ENCODE measurements at regions not wholly inside any gene's neighbourhood (a gene's known extent, or its start where the extent isn't known, plus 50 kb on each side); places are given as distances from the start of the nearest gene placed in this dataset.

DNA sequence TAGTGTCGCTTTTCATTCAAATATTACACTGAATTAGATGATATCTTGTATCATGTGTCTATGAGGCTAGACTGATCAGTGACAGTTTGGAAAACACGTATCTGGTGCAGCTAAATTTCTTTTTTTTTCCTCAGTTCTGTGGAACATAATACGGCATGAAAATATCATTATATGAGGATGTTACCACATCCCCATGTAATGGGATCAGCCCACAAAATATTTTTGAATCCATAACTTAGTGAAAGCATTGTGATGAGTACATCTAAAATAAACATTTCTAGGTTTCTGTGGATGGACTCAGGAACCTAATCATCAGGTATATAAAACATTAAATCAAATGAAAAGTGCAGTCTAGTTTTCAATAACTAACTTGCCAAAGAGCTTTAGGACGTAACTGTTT, 356.3 kb downstream of the USP25 start:
- Histone ChIP-seq H2BK120ac (ENCODE audit: insufficient read depth, low read length, poor library complexity) (no peak overlapping the region), H3K4me1 (ENCODE audit: control insufficient read depth in 1 of 2, insufficient read depth in 2 of 2, low read length in 2 of 2) (no peaks in the 10 kb centered on the region), H3K79me1 (ENCODE audit: low read length) (no peaks in the 10 kb centered on the region), H3K79me2 (ENCODE audit: control insufficient read depth, insufficient read depth, low read length, poor library complexity) (no peaks in the 10 kb centered on the region), H4K91ac (ENCODE audit: low read depth, low read length) (no peak overlapping the region), H4K12ac (ENCODE audit: low read depth, low read length) (no peak overlapping the region), H3K9ac (ENCODE audit: low read length) (no peak overlapping the region), H3K27ac (ENCODE audit: low read depth, low read length) (no peak overlapping the region), H3K4me2 (ENCODE audit: low read length) (no peak overlapping the region), H3K14ac (ENCODE audit: low read length) (no peak overlapping the region), H3K18ac (ENCODE audit: low read length) (no peak overlapping the region), H3K4me3 (ENCODE audit: low read depth, low read length) (no peak overlapping the region), H2BK5ac (ENCODE audit: low read depth, low read length, poor library complexity) (no peak overlapping the region), H3K9me3 (ENCODE audit: insufficient read depth, low read depth, low read length) (no peaks in the 10 kb centered on the region), H3K4ac (ENCODE audit: low read depth, low read length) (no peak overlapping the region), H2BK12ac (ENCODE audit: low read length) (no peak overlapping the region), H4K8ac (ENCODE audit: low read depth, low read length) (no peak overlapping the region), H3K23ac (ENCODE audit: low read length) (no peak overlapping the region), H3K36me3 (ENCODE audit: control insufficient read depth in 1 of 2, insufficient read depth in 2 of 2, low read length in 2 of 2) (no peaks in the 10 kb centered on the region), H3K27me3 (ENCODE audit: insufficient read depth, low read length) (no peaks in the 10 kb centered on the region), H2AK5ac (ENCODE audit: low read length) (no peak overlapping the region), H2AFZ (ENCODE audit: insufficient read depth, low read length, poor library complexity) (no peak overlapping the region)
- no CpG with 5 or more reads among the region's 4 CpGs for WGBS (ENCODE audit: extremely low coverage, insufficient coverage, insufficient read length)
- no peak for DNase-seq

DNA sequence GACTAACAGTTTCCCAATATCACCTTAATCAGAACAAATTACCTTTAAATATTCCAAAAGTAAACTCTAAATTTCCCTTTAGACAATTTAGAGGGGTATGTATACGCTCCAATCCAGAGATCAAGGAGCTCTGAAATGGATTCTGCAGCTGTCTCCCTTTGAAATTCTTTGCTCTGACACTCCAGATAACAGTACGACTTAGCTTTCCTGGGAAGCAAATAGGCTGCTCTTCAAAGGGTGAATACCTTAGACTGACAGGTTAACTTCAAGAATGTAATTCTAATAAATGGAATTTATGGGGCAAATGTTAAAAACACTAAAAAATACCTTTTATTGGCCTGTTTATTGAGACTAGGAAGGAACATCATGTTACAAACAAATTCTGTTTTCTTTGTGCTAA, 357.2 kb downstream of the USP25 start:
- no peaks in the 10 kb centered on the region for H3K36me3 ChIP-seq (ENCODE audit: control insufficient read depth in 1 of 2, insufficient read depth in 2 of 2, low read length in 2 of 2)
- H3K27ac ChIP-seq (ENCODE audit: low read depth, low read length): no peak overlapping the region
- no peak overlapping the region for H3K9ac ChIP-seq (ENCODE audit: low read length)
- H4K91ac ChIP-seq (ENCODE audit: low read depth, low read length): no peak overlapping the region
- H3K14ac ChIP-seq (ENCODE audit: low read length): no peak overlapping the region
- no peak overlapping the region for H2BK5ac ChIP-seq (ENCODE audit: low read depth, low read length, poor library complexity)
- H3K27me3 ChIP-seq (ENCODE audit: insufficient read depth, low read length): no peaks in the 10 kb centered on the region
- H3K23ac ChIP-seq (ENCODE audit: low read length): no peak overlapping the region
- no peak overlapping the region for H4K8ac ChIP-seq (ENCODE audit: low read depth, low read length)
- H3K79me2 ChIP-seq (ENCODE audit: control insufficient read depth, insufficient read depth, low read length, poor library complexity): no peaks in the 10 kb centered on the region
- no peak overlapping the region for H2BK12ac ChIP-seq (ENCODE audit: low read length)
- H3K4me2 ChIP-seq (ENCODE audit: low read length): no peak overlapping the region
- no peak overlapping the region for H3K18ac ChIP-seq (ENCODE audit: low read length)
- H2AFZ ChIP-seq (ENCODE audit: insufficient read depth, low read length, poor library complexity): no peak overlapping the region
- H4K12ac ChIP-seq (ENCODE audit: low read depth, low read length): no peak overlapping the region
- H2BK120ac ChIP-seq (ENCODE audit: insufficient read depth, low read length, poor library complexity): no peak overlapping the region
- H3K4me3 ChIP-seq (ENCODE audit: low read depth, low read length): no peak overlapping the region
- H2AK5ac ChIP-seq (ENCODE audit: low read length): no peak overlapping the region
- H3K9me3 ChIP-seq (ENCODE audit: insufficient read depth, low read depth, low read length): no peaks in the 10 kb centered on the region
- no peak for DNase-seq
- H3K4ac ChIP-seq (ENCODE audit: low read depth, low read length): no peak overlapping the region
- H3K4me1 ChIP-seq (ENCODE audit: control insufficient read depth in 1 of 2, insufficient read depth in 2 of 2, low read length in 2 of 2): no peaks in the 10 kb centered on the region
- WGBS (ENCODE audit: extremely low coverage, insufficient coverage, insufficient read length): no CpG with 5 or more reads among the region's 2 CpGs
- no peaks in the 10 kb centered on the region for H3K79me1 ChIP-seq (ENCODE audit: low read length)

DNA sequence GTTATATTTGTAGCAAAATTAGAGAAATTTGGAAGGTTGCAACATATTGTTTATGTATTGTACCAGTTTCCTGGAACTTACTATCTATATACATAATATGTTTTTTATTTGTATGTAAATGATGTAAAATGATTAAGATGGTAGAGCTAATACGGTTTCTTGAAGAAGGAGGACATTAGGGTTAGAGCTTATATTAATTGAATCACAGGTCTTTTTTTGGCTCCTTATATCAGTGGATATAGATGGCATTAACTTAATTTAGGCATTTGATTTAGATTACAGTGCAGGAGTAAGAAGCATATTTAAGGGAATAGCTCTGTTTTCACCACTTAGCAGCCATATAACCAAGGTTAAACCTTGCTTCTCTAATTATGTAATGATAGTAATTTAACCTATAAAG, 357.7 kb downstream of the USP25 start:
- Histone ChIP-seq H3K14ac (ENCODE audit: low read length) (no peak overlapping the region), H2AK5ac (ENCODE audit: low read length) (no peak overlapping the region), H3K4me2 (ENCODE audit: low read length) (no peak overlapping the region), H3K27me3 (ENCODE audit: insufficient read depth, low read length) (no peaks in the 10 kb centered on the region), H3K9ac (ENCODE audit: low read length) (no peak overlapping the region), H3K4ac (ENCODE audit: low read depth, low read length) (no peak overlapping the region), H4K12ac (ENCODE audit: low read depth, low read length) (no peak overlapping the region), H3K36me3 (ENCODE audit: control insufficient read depth in 1 of 2, insufficient read depth in 2 of 2, low read length in 2 of 2) (no peaks in the 10 kb centered on the region), H2BK120ac (ENCODE audit: insufficient read depth, low read length, poor library complexity) (no peak overlapping the region), H3K27ac (ENCODE audit: low read depth, low read length) (no peak overlapping the region), H3K4me1 (ENCODE audit: control insufficient read depth in 1 of 2, insufficient read depth in 2 of 2, low read length in 2 of 2) (no peaks in the 10 kb centered on the region), H4K91ac (ENCODE audit: low read depth, low read length) (no peak overlapping the region), H3K4me3 (ENCODE audit: low read depth, low read length) (no peak overlapping the region), H2BK5ac (ENCODE audit: low read depth, low read length, poor library complexity) (no peak overlapping the region), H4K8ac (ENCODE audit: low read depth, low read length) (no peak overlapping the region), H3K23ac (ENCODE audit: low read length) (no peak overlapping the region), H3K9me3 (ENCODE audit: insufficient read depth, low read depth, low read length) (no peaks in the 10 kb centered on the region), H3K79me1 (ENCODE audit: low read length) (no peaks in the 10 kb centered on the region), H3K79me2 (ENCODE audit: control insufficient read depth, insufficient read depth, low read length, poor library complexity) (no peaks in the 10 kb centered on the region), H2AFZ (ENCODE audit: insufficient read depth, low read length, poor library complexity) (no peak overlapping the region), H3K18ac (ENCODE audit: low read length) (no peak overlapping the region), H2BK12ac (ENCODE audit: low read length) (no peak overlapping the region)
- WGBS (ENCODE audit: extremely low coverage, insufficient coverage, insufficient read length): 100% methylated on average over 1 of the region's 1 CpG
- no peak for DNase-seq

DNA sequence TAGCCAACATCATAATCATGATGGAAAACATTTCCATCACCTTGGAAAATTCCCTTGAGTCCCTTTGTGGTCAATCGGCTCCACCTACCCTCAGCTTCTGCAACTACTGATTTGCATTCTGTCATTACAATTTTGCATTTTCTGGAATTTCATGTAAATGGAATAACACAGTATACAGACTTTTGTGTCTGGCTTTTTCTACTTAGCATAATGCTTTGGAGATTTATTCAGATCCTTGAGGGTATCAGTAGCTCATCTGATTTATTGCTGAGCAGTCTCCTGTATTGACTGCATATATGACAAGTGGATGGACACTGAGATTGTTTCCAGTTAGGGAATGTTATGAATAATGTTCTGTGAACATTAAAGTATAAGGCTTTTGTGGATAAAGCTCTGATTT, 358.3 kb downstream of the USP25 start:
- no CpG with 5 or more reads among the region's 1 CpG for WGBS (ENCODE audit: extremely low coverage, insufficient coverage, insufficient read length)

More for the DNA sequence above, 358.3 kb downstream of the USP25 start:
- no peak overlapping the region for H3K4me2 ChIP-seq (ENCODE audit: low read length)
- H3K18ac ChIP-seq (ENCODE audit: low read length): no peak overlapping the region
- H4K8ac ChIP-seq (ENCODE audit: low read depth, low read length): no peak overlapping the region
- no peaks in the 10 kb centered on the region for H3K79me2 ChIP-seq (ENCODE audit: control insufficient read depth, insufficient read depth, low read length, poor library complexity)
- H2AFZ ChIP-seq (ENCODE audit: insufficient read depth, low read length, poor library complexity): no peak overlapping the region
- H2BK120ac ChIP-seq (ENCODE audit: insufficient read depth, low read length, poor library complexity): no peak overlapping the region
- no peaks in the 10 kb centered on the region for H3K4me1 ChIP-seq (ENCODE audit: control insufficient read depth in 1 of 2, insufficient read depth in 2 of 2, low read length in 2 of 2)
- no peaks in the 10 kb centered on the region for H3K27me3 ChIP-seq (ENCODE audit: insufficient read depth, low read length)
- no peak overlapping the region for H3K4ac ChIP-seq (ENCODE audit: low read depth, low read length)
- no peak overlapping the region for H4K91ac ChIP-seq (ENCODE audit: low read depth, low read length)
- no peak overlapping the region for H2BK12ac ChIP-seq (ENCODE audit: low read length)
- H2AK5ac ChIP-seq (ENCODE audit: low read length): no peak overlapping the region
- no peak overlapping the region for H3K9ac ChIP-seq (ENCODE audit: low read length)
- H3K4me3 ChIP-seq (ENCODE audit: low read depth, low read length): no peak overlapping the region
- no peaks in the 10 kb centered on the region for H3K9me3 ChIP-seq (ENCODE audit: insufficient read depth, low read depth, low read length)
- no peak overlapping the region for H3K23ac ChIP-seq (ENCODE audit: low read length)
- H3K27ac ChIP-seq (ENCODE audit: low read depth, low read length): no peak overlapping the region
- no peak for DNase-seq
- H3K14ac ChIP-seq (ENCODE audit: low read length): no peak overlapping the region
- H2BK5ac ChIP-seq (ENCODE audit: low read depth, low read length, poor library complexity): no peak overlapping the region
- H4K12ac ChIP-seq (ENCODE audit: low read depth, low read length): no peak overlapping the region
- H3K79me1 ChIP-seq (ENCODE audit: low read length): no peaks in the 10 kb centered on the region
- no peaks in the 10 kb centered on the region for H3K36me3 ChIP-seq (ENCODE audit: control insufficient read depth in 1 of 2, insufficient read depth in 2 of 2, low read length in 2 of 2)
